NCI-H187 treated with DMSO at 0.1 percent for 48 hours (cell line): ENCODE measurements at regions not wholly inside any gene's neighbourhood (a gene's known extent, or its start where the extent isn't known, plus 50 kb on each side); places are given as distances from the start of the nearest gene placed in this dataset.
"Not testable (repeated sequence)": the region's sequence is repeated elsewhere in the genome, so short reads cannot be mapped to it uniquely, and the experiment has no call there.

Source experiments
- DNase-seq: peaks from one replicate; lab custom pipeline; 2025; lab: John Stamatoyannopoulos, UW

GRCh38 chr5:34555699-34556508, 100.2 kb upstream of the RAI14 start:
- no peak for DNase-seq

- DNase-seq, result no peak
Observed at GRCh38 chr5:34556509-34556782, 99.7 kb upstream of the RAI14 start.

- not testable (repeated sequence) for DNase-seq
Observed at GRCh38 chr5:34561581-34561980, 94.5 kb upstream of the RAI14 start.

DNA sequence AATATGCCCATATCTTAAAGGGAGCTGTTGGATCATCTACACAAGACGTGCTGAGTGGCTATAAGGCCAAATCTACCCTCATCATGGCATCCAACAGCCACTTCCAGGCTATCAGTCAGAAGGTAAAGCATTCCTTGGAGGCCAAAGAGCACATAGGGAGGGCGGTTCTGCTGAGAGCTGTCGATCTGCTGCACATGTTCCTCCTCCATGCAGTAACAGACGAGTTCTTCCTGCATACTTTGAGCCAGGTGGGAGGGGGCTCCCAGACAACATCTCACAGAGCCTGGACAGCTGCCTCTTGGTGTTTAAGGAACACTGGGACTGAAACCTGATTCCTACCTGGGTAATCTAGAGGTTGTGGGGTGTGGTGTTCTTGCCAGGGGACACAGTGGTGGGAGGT, 93.3 kb upstream of the RAI14 start:
- no peak for DNase-seq

GRCh38 chr5:34563269-34563668, 92.9 kb upstream of the RAI14 start:
- DNase-seq, result no peak

DNA sequence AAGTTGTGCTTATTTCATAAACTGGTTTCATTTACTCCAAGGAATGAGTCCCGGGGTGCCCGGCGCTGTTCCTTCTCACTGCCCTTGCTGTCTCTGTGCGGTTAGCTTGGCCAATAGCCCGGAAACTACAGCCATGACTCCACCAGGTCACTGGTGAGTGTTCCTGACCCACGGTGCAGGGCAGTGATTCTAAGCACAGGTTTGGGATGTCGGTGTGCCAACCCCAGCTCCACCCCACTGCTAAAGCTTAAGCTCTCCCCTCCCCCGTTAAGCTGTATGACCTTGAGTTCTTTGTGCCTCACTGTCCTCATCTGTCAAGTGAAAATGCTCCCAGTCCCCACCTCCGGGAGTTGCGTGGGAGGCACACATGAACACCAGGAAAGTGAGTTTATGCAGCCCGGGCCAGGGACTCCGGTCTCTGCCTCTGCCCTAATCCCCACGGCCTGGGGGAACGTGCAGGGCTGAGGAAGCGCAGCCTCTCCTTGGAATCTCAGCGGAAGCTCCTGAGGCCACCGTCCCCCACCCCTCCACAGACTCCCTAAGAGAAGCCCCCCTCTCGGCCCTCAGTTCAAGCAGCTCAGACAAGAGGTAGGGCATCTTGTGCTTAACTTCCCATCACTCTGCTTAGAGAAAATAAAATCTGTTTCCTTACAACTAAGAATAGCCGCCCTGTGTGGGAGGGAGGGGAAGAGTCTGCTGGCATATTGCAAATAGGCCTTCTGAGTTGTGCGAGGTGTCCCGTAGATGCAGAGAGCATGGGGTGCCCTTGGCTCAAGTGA, 92.0 kb upstream of the RAI14 start:
- DNase-seq, result no peak

- no peak for DNase-seq
Observed at GRCh38 chr5:34564710-34565235, 91.4 kb upstream of the RAI14 start.

DNA sequence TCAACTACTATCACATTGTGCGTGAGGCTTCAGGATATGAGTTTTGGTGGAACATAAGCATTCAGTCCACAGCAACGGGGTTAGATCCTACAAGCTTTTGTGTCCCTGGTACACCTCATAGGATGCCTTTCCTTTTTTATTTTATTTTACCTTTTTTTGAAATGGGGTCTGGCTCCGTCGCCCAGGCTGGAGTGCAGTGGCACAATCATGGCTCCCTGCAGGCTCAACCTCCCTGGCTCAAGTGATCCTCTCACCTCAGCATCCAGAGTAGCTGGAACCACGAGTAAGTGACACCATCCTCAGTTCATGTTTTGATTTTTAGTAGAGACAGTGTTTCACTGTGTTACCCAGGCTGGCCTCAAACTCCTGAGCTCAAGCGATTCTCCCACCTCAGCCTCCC, 86.0 kb upstream of the RAI14 start:
- DNase-seq, result no peak

DNA sequence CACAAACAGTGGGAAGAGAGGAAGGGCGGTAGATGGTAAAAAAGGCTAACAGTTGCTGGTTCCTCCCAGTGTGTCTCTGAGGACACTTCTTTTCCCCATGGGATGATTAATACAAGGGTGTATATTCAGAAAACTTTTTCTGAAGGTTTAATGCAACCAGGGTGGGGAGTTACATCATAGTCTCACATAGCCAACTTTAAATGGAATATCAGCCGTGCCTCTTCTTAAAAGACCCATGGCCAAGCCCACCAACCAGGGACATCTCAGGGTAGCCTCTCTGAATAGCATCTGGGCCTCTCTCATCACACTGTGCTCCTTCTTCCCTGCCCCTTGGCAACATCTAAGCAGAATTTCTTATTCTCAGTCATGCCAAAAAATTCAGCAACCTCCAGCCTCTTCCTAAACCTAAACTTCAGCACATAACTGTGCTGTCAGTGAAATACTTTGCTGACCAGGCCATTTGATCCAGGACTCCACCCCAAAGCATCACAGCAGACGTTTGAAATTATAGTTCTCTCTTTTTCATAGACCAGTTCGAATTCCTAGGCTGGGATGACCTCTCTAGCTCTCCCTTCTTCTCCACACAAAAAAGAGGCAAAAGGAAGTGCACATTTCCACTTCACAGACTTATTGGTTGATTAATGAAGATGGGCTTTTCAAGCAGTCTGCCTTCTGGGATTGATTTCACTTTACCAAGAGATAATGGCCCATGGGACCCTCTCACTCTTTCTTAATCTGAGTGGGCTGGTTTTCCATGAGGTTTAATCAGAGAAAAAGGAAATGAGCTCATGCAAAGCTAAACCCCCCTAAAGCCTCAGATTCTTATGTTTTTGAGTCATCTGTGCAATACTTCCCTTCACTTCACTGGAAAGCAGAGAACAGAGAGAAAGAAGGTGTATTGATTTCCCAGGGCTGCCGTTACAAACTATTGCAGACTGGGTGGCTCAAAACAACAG, 85.1 kb upstream of the RAI14 start:
- no peak for DNase-seq

DNA sequence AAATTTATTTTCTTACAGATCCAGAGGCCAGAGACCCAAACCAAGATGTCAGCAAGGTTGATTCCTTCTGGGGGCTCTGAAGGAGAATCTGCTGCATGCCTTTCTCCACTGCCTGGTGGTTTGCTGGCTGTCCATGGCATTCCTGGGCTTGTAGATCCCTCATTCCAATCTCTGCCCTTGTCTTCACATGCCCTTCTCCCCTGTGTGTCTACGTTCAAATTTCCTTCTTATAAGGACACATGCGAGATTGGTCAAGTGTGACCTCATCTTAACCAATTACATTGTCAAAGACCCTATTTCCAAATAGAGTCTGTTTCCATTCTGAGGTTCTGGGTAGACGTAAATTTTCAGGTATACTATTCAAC, 84.5 kb upstream of the RAI14 start:
- no peak for DNase-seq

- DNase-seq, result no peak
Observed at GRCh38 chr5:34574936-34575467, 81.1 kb upstream of the RAI14 start.

DNA sequence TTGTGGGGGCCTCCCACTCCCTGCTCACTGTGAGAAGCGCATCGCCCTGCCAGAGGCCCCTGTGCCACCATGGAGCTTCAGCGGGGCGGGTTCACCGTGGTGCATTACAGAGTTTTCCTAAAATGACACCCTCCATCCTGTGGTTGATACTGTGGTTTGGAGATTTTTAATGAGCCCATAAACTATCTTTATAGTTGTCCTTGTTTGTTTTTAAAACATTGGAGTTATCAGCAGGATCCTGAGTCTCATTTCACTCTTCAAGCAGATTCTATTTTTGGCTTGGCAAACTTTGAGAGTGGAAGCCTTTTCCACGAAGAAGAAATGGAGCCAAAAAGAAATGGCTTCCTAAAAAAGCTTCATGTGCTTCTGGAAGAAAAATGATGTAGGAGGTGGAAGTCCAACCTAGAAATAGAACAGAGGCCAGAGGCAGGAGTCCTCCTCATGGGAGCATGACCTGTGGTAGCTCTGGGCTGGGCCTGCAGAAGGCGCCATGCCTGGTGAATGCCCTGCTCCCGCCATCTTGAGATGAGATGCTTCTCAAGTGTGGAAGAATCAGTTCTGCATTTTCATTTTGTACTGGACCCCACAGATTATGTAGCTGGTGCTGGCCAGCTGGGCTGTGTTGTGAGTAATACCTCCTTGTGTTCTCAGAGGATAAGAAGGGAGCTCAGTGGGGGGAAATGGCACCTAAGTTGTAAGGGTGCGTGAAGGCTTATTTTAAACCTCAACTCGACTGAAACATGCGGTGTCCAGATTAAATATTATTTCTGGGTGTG, 79.0 kb upstream of the RAI14 start:
- DNase-seq, result no peak

- no peak for DNase-seq
Observed at GRCh38 chr5:34578962-34579361, 77.2 kb upstream of the RAI14 start.

GRCh38 chr5:34580983-34581382, 75.1 kb upstream of the RAI14 start:
- DNase-seq, result no peak

DNA sequence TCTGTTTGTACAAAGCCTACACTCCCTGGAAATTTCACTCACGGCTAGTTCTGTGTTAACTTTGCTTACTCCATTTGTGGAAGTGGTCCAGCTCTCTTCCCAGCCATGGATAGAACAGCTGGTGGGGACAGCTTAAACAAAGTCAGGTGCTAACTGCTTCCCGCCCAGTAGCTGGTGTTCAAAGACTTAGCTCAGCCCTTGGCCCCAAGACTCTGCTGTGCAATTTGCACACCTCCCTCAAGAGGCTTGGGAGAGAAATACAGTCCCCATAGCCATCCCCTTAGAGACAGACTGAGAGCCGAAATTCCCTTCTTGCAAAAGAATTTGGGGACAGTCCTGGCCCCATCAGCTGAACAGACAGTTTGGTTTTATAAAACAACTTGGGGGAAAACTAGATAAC, 73.8 kb upstream of the RAI14 start:
- DNase-seq, result no peak

GRCh38 chr5:34583167-34583566, 73.0 kb upstream of the RAI14 start:
- no peak for DNase-seq

- DNase-seq, result no peak
Observed at GRCh38 chr5:34584165-34584564, 72.0 kb upstream of the RAI14 start.

DNA sequence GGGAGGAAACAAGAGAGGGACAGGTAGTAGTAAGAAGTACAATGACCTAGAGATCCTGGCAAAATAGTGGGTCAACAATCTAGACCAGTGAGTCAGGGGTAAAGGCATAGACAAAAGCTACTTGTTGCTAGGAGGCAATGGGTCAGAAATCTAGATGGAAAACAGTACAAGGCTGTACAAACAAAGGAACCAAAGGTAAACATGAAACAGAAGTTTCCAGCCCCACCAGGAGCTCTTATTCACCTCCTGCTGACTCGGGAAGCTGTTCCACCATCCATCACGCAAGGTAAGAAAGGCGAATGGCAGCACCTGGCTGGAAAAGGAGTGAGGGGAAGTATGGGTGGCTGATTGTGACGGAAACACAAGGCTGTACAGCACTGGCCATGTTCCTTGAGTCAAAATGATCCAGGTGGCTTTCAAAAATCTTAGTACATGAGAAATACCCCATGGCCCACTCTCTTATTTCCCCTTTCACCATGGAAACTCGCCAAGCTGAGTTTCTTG, 70.5 kb upstream of the RAI14 start:
- DNase-seq, result no peak

DNA sequence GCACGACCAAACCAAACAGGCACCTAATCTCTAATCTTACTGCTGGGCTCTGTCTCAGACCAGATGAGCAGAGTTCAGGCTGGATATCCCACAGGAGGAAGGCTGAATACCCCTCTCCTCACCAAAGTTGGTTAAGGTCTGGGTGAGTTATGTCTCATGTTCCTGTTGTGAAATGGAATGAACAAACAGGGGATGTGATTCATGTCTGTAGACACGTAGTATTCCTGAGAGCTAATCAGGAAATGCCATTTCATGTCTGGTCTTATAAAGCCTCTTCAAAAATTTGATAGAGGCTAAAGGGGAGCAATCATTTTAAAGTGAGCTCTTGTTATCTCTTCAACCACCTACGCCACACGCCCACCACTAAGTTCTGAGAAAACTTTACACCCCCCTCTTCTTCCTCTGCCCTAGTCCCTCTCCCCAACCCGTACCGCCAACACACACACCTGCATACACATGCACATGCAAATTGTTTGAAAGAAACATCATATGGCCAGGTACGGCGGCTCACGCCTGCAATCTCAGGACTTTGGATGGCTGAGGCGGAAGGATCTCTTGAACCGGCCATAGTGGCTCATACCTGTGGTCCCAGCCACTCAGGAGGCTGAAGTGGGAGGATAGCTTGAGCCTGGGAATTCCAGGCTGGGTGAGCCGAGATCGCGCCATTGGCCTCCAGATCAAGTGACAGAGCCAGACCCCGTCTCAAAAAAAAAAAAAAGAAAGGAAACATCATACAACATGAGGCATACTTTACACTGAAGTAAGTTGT, 69.8 kb upstream of the RAI14 start:
- DNase-seq, result no peak
